ENCODE measurements at regions not wholly inside any gene's neighbourhood (a gene's known extent, or its start where the extent isn't known, plus 50 kb on each side); places are given as distances from the start of the nearest gene placed in this dataset.
"Not testable (repeated sequence)": the region's sequence is repeated elsewhere in the genome, so short reads cannot be mapped to it uniquely, and the experiment has no call there.

GRCh38 chr3:153248835-153249234, 86.8 kb downstream of the RAP2B start:
- H3K9me3 Mint-ChIP-seq; DNase-seq; H3K27me3 Mint-ChIP-seq (ENCODE audit: low read depth in 3 of 3): not testable (repeated sequence)
- H3K4me3 Mint-ChIP-seq: peak overlapping the region in 1 of 5 donors; percentile 7
- peaks cover 10 to 18% (median 11%) of the 10 kb centered on the region in 3 donors for H3K36me3 Mint-ChIP-seq
- peaks cover 57 to 79% of the 10 kb centered on the region in 2 donors for H3K4me1 Mint-ChIP-seq
- H3K27ac Mint-ChIP-seq: peak overlapping the region in 5 of 6 donors; percentile 7 to 86 (median 60)

- DNase-seq: no peak
- H3K27me3 Mint-ChIP-seq (ENCODE audit: low read depth in 3 of 3): no peaks in the 10 kb centered on the region
- H3K36me3 Mint-ChIP-seq: peaks cover 10 to 18% (median 11%) of the 10 kb centered on the region in 3 donors
- peaks cover 47 to 68% of the 10 kb centered on the region in 2 donors for H3K4me1 Mint-ChIP-seq
- H3K27ac Mint-ChIP-seq: peak overlapping the region; percentile 15 to 73 (median 48)
- no peaks in the 10 kb centered on the region for H3K9me3 Mint-ChIP-seq
- peak overlapping the region in 1 of 5 donors; percentile 2 for H3K4me3 Mint-ChIP-seq
Observed at GRCh38 chr3:153249906-153250305, 87.9 kb downstream of the RAP2B start.

GRCh38 chr3:153250446-153250845, 88.4 kb downstream of the RAP2B start:
- H3K36me3 Mint-ChIP-seq: peaks cover 10 to 17% (median 11%) of the 10 kb centered on the region in 3 donors
- H3K27me3 Mint-ChIP-seq (ENCODE audit: low read depth in 3 of 3): no peaks in the 10 kb centered on the region
- H3K4me3 Mint-ChIP-seq: peak overlapping the region in 2 of 5 donors; percentile 2 to 4
- peaks cover 42 to 66% of the 10 kb centered on the region in 2 donors for H3K4me1 Mint-ChIP-seq
- H3K27ac Mint-ChIP-seq: peak overlapping the region; percentile 15 to 73 (median 48)
- H3K9me3 Mint-ChIP-seq: no peaks in the 10 kb centered on the region
- no peak for DNase-seq

- H3K27me3 Mint-ChIP-seq (ENCODE audit: low read depth in 3 of 3): no peaks in the 10 kb centered on the region
- H3K9me3 Mint-ChIP-seq: no peaks in the 10 kb centered on the region
- H3K27ac Mint-ChIP-seq: no peak overlapping the region
- DNase-seq: no peak
- H3K4me1 Mint-ChIP-seq: peaks cover 29 to 63% of the 10 kb centered on the region in 2 donors
- no peak overlapping the region for H3K4me3 Mint-ChIP-seq
- peaks cover 10 to 12% (median 11%) of the 10 kb centered on the region in 3 donors for H3K36me3 Mint-ChIP-seq
Observed at GRCh38 chr3:153252963-153253362, 90.9 kb downstream of the RAP2B start.

- H3K4me3 Mint-ChIP-seq: no peak overlapping the region
- no peaks in the 10 kb centered on the region for H3K9me3 Mint-ChIP-seq
- no peak for DNase-seq
- H3K27me3 Mint-ChIP-seq (ENCODE audit: low read depth in 3 of 3): no peaks in the 10 kb centered on the region
- no peak overlapping the region for H3K27ac Mint-ChIP-seq
- H3K36me3 Mint-ChIP-seq: peaks cover 9 to 11% (median 10%) of the 10 kb centered on the region in 3 donors
- peaks cover 25 to 57% of the 10 kb centered on the region in 2 donors for H3K4me1 Mint-ChIP-seq
Observed at GRCh38 chr3:153254361-153254760, 92.3 kb downstream of the RAP2B start.

GRCh38 chr3:153257673-153258351, 95.8 kb downstream of the RAP2B start:
- Mint-ChIP-seq H3K36me3 (no peaks in the 10 kb centered on the region), H3K27me3 (ENCODE audit: low read depth in 3 of 3) (no peaks in the 10 kb centered on the region), H3K9me3 (no peaks in the 10 kb centered on the region), H3K27ac (peak overlapping the region; percentile 8 to 43 (median 32)), H3K4me1 (peaks cover 17 to 44% of the 10 kb centered on the region in 2 donors), H3K4me3 (no peak overlapping the region)
- no peak for DNase-seq

- no peaks in the 10 kb centered on the region for H3K9me3 Mint-ChIP-seq
- peak overlapping the region in 4 of 6 donors; percentile 10 to 32 (median 23) for H3K27ac Mint-ChIP-seq
- DNase-seq: no peak
- peaks cover 21 to 59% of the 10 kb centered on the region in 2 donors for H3K4me1 Mint-ChIP-seq
- H3K36me3 Mint-ChIP-seq: peaks cover 4 to 7% (median 5%) of the 10 kb centered on the region in 3 donors
- H3K27me3 Mint-ChIP-seq (ENCODE audit: low read depth in 3 of 3): no peaks in the 10 kb centered on the region
- no peak overlapping the region for H3K4me3 Mint-ChIP-seq
Observed at GRCh38 chr3:153259956-153260355, 97.9 kb downstream of the RAP2B start.

- peaks cover 4 to 10% (median 8%) of the 10 kb centered on the region in 3 donors for H3K36me3 Mint-ChIP-seq
- DNase-seq: no peak
- no peaks in the 10 kb centered on the region for H3K9me3 Mint-ChIP-seq
- no peaks in the 10 kb centered on the region for H3K27me3 Mint-ChIP-seq (ENCODE audit: low read depth in 3 of 3)
- H3K27ac Mint-ChIP-seq: peak overlapping the region in 2 of 6 donors; percentile 21 to 32
- H3K4me3 Mint-ChIP-seq: no peak overlapping the region
- H3K4me1 Mint-ChIP-seq: peaks cover 21 to 56% of the 10 kb centered on the region in 2 donors
Observed at GRCh38 chr3:153260681-153261080, 98.7 kb downstream of the RAP2B start.

GRCh38 chr3:153266619-153267018, 104.6 kb downstream of the RAP2B start:
- Mint-ChIP-seq H3K4me3 (no peak overlapping the region), H3K36me3 (peaks cover 4 to 19% (median 17%) of the 10 kb centered on the region in 3 donors), H3K27me3 (ENCODE audit: low read depth in 3 of 3) (no peaks in the 10 kb centered on the region), H3K9me3 (peaks cover 0 to 2% (median 0%) of the 10 kb centered on the region in 6 donors), H3K27ac (no peak overlapping the region), H3K4me1 (peaks cover 6 to 36% of the 10 kb centered on the region in 2 donors)
- no peak for DNase-seq

- Mint-ChIP-seq H3K4me3 (no peak overlapping the region), H3K36me3 (peaks cover 4 to 19% (median 17%) of the 10 kb centered on the region in 3 donors), H3K27me3 (ENCODE audit: low read depth in 3 of 3) (no peaks in the 10 kb centered on the region), H3K4me1 (peaks cover 15 to 49% of the 10 kb centered on the region in 2 donors), H3K27ac (no peak overlapping the region), H3K9me3 (peaks cover 0 to 2% (median 0%) of the 10 kb centered on the region in 6 donors)
- DNase-seq: no peak
Observed at GRCh38 chr3:153268564-153269279, 106.7 kb downstream of the RAP2B start.

- H3K9me3 Mint-ChIP-seq: peaks cover 0 to 2% (median 0%) of the 10 kb centered on the region in 6 donors
- H3K4me1 Mint-ChIP-seq: peaks cover 11 to 47% of the 10 kb centered on the region in 2 donors
- no peak overlapping the region for H3K27ac Mint-ChIP-seq
- no peak overlapping the region for H3K4me3 Mint-ChIP-seq
- no peak for DNase-seq
- H3K36me3 Mint-ChIP-seq: peaks cover 0 to 18% (median 14%) of the 10 kb centered on the region in 3 donors
- H3K27me3 Mint-ChIP-seq (ENCODE audit: low read depth in 3 of 3): no peaks in the 10 kb centered on the region
Observed at GRCh38 chr3:153269730-153270129, 107.7 kb downstream of the RAP2B start.

GRCh38 chr3:153273217-153273616, 111.2 kb downstream of the RAP2B start:
- no peaks in the 10 kb centered on the region for H3K9me3 Mint-ChIP-seq
- DNase-seq: no peak
- peaks cover 11 to 38% of the 10 kb centered on the region in 2 donors for H3K4me1 Mint-ChIP-seq
- H3K36me3 Mint-ChIP-seq: peaks cover 0 to 9% (median 4%) of the 10 kb centered on the region in 3 donors
- peak overlapping the region in 2 of 6 donors; percentile 16 to 26 for H3K27ac Mint-ChIP-seq
- H3K27me3 Mint-ChIP-seq (ENCODE audit: low read depth in 3 of 3): peaks cover 0 to 3% (median 0%) of the 10 kb centered on the region in 3 donors
- H3K4me3 Mint-ChIP-seq: no peak overlapping the region

- Mint-ChIP-seq H3K4me3 (no peak overlapping the region), H3K36me3 (peaks cover 0 to 9% (median 4%) of the 10 kb centered on the region in 3 donors), H3K27me3 (ENCODE audit: low read depth in 3 of 3) (peaks cover 0 to 3% (median 0%) of the 10 kb centered on the region in 3 donors), H3K9me3 (no peaks in the 10 kb centered on the region), H3K4me1 (peaks cover 11 to 38% of the 10 kb centered on the region in 2 donors), H3K27ac (peak overlapping the region in 2 of 6 donors; percentile 16 to 26)
- DNase-seq: no peak
Observed at GRCh38 chr3:153273767-153274435, 111.9 kb downstream of the RAP2B start.

Data from immature natural killer cell (primary cell).